H1 (cell line): ENCODE measurements at regions not wholly inside any gene's neighbourhood (a gene's known extent, or its start where the extent isn't known, plus 50 kb on each side); places are given as distances from the start of the nearest gene placed in this dataset.

Experiments used
- BRCA1 ChIP-seq: IDR thresholded peaks from 2 replicates; pipeline ENCODE4 v1.6.1; 2012; ENCODE audit warnings: low read depth, low read length, improper control_type of control experiment
- CBX5 ChIP-seq: fragments of 300-800, 300-1000 bp; sonication (generic); IDR thresholded peaks from 2 replicates; pipeline ENCODE4 v1.7.1; 2016; ENCODE audit warnings: antibody characterized with exemption, low read length, low read depth
- CHD2 ChIP-seq: IDR thresholded peaks from 2 replicates; pipeline ENCODE4 v1.6.1; 2012; ENCODE audit warnings: low read length, improper control_type of control experiment
- CTCF ChIP-seq, 3 experiments: IDR thresholded peaks; 1 replicate in 2 of 3; 2 replicates in 1 of 3; pipeline versions ENCODE4 v1.5.1 to v1.6.1; 2011; ENCODE audit warnings: low read length in 3 of 3, mild to moderate bottlenecking in 3 of 3, inconsistent platforms in 2 of 3, low read depth in 1 of 3, moderate library complexity in 1 of 3; ENCODE audit not compliant: insufficient read depth in 1 of 3; ENCODE audit errors: control extremely low read depth in 1 of 3
- EP300 ChIP-seq, 2 experiments: IDR thresholded peaks; 1 replicate in 1 of 2; 2 replicates in 1 of 2; pipeline ENCODE4 v1.6.1; 2011 to 2012; ENCODE audit warnings: low read depth in 2 of 2, low read length in 2 of 2, mild to moderate bottlenecking in 2 of 2, borderline replicate concordance in 1 of 2, inconsistent platforms in 1 of 2, moderate library complexity in 1 of 2
- EZH2 ChIP-seq: fragments of 200-600 bp; sonication (generic); IDR thresholded peaks from 2 replicates; pipeline ENCODE4 v1.7.1; 2012; ENCODE audit warnings: low read depth, mild to moderate bottlenecking, moderate library complexity, low read length, inconsistent platforms; ENCODE audit not compliant: severe bottlenecking
- HDAC6 ChIP-seq: IDR thresholded peaks from one replicate; pipeline ENCODE4 v1.7.1; 2012; ENCODE audit warnings: low read depth, mild to moderate bottlenecking, inconsistent platforms, low read length, moderate library complexity
- KDM1A ChIP-seq: fragments of 200-600, 300-600 bp; sonication (generic); IDR thresholded peaks from 2 replicates; pipeline ENCODE4 v1.7.1; 2016; ENCODE audit warnings: mild to moderate bottlenecking, low read length, borderline replicate concordance
- RFX5 ChIP-seq: IDR thresholded peaks from 2 replicates; pipeline ENCODE4 v1.6.1; 2011; ENCODE audit warnings: low read depth, low read length, improper control_type of control experiment, borderline replicate concordance
- SIN3A ChIP-seq, 2 experiments: IDR thresholded peaks in 1 of 2; conservative IDR thresholded peaks in 1 of 2; 2 replicates each; pipeline ENCODE4 v1.6.1; 2011 to 2012; ENCODE audit warnings: low read length in 2 of 2, improper control_type of control experiment in 1 of 2, low read depth in 1 of 2, mild to moderate bottlenecking in 1 of 2
- SRF ChIP-seq: IDR thresholded peaks from 2 replicates; pipeline ENCODE4 v1.6.1; 2011; ENCODE audit warnings: mild to moderate bottlenecking, low read depth, low read length, moderate library complexity
- ZNF274 ChIP-seq: IDR thresholded peaks from 2 replicates; pipeline ENCODE4 v1.7.0; 2012; ENCODE audit warnings: low read length, borderline replicate concordance; ENCODE audit errors: extremely low read depth

GRCh38 chr7:114182837-114183236 is 231.8 kb upstream of the FOXP2 start:
- TF ChIP-seq CTCF (IDR thresholded peaks at IDR 0.05; ENCODE audit: control extremely low read depth in 1 of 3, insufficient read depth in 1 of 3, low read depth in 1 of 3, low read length in 3 of 3) = no peak
- no peak for TF ChIP-seq ZNF274
- TF ChIP-seq CHD2 = no peak
- no peak for TF ChIP-seq CBX5
- TF ChIP-seq SRF = no peak
- no peak for TF ChIP-seq KDM1A
- no peak for TF ChIP-seq HDAC6
- no peak for TF ChIP-seq BRCA1
- no peak for TF ChIP-seq EP300 (IDR thresholded peaks at IDR 0.05; ENCODE audit: borderline replicate concordance in 1 of 2, low read depth in 2 of 2, low read length in 2 of 2)
- no peak for TF ChIP-seq EZH2
- no peak for TF ChIP-seq RFX5
- TF ChIP-seq SIN3A (conservative IDR thresholded peaks at IDR 0.05 in 1 of 2, IDR thresholded peaks at IDR 0.05 in 1 of 2; ENCODE audit: low read depth in 1 of 2, low read length in 2 of 2) = no peak
